ENCODE measurements at regions not wholly inside any gene's neighbourhood (a gene's known extent, or its start where the extent isn't known, plus 50 kb on each side); places are given as distances from the start of the nearest gene placed in this dataset.

DNA sequence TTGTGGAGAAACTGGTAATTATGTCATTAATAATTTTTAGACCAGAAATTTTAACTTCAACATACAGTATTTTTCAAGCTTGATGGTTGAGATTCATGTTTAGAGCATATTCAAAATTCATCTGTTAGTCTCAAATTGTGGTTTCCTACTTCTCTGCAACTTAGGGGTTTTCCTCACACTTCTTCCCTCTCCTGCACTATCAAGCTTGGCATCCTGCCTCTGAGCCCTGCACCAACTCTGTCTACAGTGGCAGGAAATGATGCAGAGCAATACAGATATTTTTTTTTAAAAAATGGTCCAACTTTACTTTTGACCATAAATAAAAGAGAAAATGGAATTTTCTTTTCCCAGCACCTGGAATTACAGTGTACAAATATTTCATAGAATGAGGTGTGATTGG is 247.3 kb downstream of the NUP35 start:
- Histone ChIP-seq H3K27me3 (ENCODE audit: insufficient read depth, low read length) (no peaks in the 10 kb centered on the region), H3K27ac (ENCODE audit: low read depth, low read length) (no peak overlapping the region), H3K4me3 (ENCODE audit: insufficient read depth, low read length) (no peak overlapping the region), H2AFZ (ENCODE audit: low read length) (no peak overlapping the region), H3K4me2 (ENCODE audit: insufficient read depth, low read length) (no peak overlapping the region), H3K36me3 (ENCODE audit: insufficient read depth, low read length) (no peaks in the 10 kb centered on the region), H3K79me2 (ENCODE audit: insufficient read depth, low read length) (no peaks in the 10 kb centered on the region), H3K4me1 (ENCODE audit: insufficient read depth, low read length) (no peaks in the 10 kb centered on the region), H3K9me3 (ENCODE audit: low read depth, low read length) (no peaks in the 10 kb centered on the region), H4K20me1 (ENCODE audit: insufficient read depth, low read length) (no peaks in the 10 kb centered on the region)
- TF ChIP-seq, protein P1, sequence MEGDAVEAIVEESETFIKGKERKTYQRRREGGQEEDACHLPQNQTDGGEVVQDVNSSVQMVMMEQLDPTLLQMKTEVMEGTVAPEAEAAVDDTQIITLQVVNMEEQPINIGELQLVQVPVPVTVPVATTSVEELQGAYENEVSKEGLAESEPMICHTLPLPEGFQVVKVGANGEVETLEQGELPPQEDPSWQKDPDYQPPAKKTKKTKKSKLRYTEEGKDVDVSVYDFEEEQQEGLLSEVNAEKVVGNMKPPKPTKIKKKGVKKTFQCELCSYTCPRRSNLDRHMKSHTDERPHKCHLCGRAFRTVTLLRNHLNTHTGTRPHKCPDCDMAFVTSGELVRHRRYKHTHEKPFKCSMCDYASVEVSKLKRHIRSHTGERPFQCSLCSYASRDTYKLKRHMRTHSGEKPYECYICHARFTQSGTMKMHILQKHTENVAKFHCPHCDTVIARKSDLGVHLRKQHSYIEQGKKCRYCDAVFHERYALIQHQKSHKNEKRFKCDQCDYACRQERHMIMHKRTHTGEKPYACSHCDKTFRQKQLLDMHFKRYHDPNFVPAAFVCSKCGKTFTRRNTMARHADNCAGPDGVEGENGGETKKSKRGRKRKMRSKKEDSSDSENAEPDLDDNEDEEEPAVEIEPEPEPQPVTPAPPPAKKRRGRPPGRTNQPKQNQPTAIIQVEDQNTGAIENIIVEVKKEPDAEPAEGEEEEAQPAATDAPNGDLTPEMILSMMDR (IDR thresholded peaks at IDR 0.05; ENCODE audit: extremely low read depth, low read depth, low read length) = no peak
- DNase-seq (ENCODE audit: insufficient read length, low spot score, missing footprints) = no peak

DNA sequence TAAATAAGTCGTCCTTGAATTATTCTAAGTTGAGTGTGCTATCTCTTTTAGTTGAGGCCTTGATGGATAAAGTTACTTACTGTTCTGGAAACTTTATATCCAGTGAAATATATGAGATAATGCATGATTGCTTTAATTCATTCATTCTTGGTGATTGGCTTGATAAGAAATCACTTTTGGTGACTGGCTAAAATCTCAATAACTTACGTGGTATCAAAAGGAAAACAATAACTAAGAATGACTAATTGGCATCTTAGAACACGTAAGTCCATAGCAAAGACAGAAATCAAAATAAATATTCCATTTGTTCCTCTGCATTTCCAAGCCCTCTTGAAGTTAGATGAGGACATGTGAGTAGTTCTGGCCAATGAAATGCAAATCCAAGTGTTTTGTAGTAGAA is 251.6 kb downstream of the NUP35 start:
- Histone ChIP-seq H4K20me1 (ENCODE audit: insufficient read depth, low read length) (no peaks in the 10 kb centered on the region), H3K4me3 (ENCODE audit: insufficient read depth, low read length) (no peak overlapping the region), H3K79me2 (ENCODE audit: insufficient read depth, low read length) (no peaks in the 10 kb centered on the region), H2AFZ (ENCODE audit: low read length) (no peak overlapping the region), H3K27ac (ENCODE audit: low read depth, low read length) (no peak overlapping the region), H3K27me3 (ENCODE audit: insufficient read depth, low read length) (no peaks in the 10 kb centered on the region), H3K4me1 (ENCODE audit: insufficient read depth, low read length) (no peaks in the 10 kb centered on the region), H3K4me2 (ENCODE audit: insufficient read depth, low read length) (no peak overlapping the region), H3K9me3 (ENCODE audit: low read depth, low read length) (no peaks in the 10 kb centered on the region), H3K36me3 (ENCODE audit: insufficient read depth, low read length) (no peaks in the 10 kb centered on the region)
- TF ChIP-seq, protein P1 (IDR thresholded peaks at IDR 0.05; ENCODE audit: extremely low read depth, low read depth, low read length) = no peak
- no peak for DNase-seq (ENCODE audit: insufficient read length, low spot score, missing footprints)

DNA sequence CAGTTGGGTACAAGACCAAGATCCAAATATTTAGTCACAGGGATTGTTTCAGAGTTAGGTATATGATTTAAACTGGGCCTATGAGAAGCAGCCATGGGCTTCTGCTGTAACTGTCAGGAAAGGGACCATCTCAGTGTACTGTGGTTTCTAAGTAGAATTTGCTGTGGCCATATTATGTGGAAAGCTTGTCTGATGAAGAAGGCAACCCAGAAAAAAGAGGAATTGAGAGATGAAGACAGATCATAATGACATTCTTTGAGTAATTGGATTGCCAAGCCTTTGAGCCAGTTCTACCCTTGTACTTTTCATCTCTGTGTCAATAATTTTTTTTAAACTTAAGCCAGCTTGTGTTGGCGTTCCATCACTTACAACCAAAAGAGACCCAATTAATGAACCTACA is 259.6 kb downstream of the NUP35 start:
- TF ChIP-seq, protein P1 (IDR thresholded peaks at IDR 0.05; ENCODE audit: extremely low read depth, low read depth, low read length) = no peak
- Histone ChIP-seq H3K36me3 (ENCODE audit: insufficient read depth, low read length) (no peaks in the 10 kb centered on the region), H2AFZ (ENCODE audit: low read length) (no peak overlapping the region)

DNA sequence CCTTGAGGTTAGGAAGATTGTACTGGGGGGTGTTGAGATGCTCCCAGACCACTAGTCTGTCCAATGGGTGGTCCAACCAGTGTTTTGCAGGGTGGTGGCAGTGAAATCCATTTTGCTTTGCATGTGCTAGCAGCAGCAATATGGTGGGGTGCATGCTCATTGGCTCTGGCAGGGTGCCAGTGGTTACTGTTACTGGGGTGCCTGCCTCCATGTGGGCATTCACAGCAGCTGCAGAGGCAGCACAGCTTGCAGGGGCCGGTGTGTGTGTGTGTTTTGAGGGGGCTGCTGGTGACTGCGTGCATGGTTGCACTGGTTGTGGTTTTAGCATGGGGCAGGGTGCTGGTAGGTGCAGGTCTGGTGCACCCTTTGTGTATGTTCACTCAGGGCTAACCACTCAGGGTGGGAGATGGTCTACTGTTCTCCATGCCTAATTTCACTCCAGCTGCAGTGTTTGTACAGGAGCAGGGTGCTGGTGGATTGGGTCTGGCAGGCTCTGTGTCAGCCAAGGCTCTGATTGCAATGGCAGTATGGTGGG is 265.4 kb downstream of the NUP35 start:
- H3K79me2 ChIP-seq (ENCODE audit: insufficient read depth, low read length) = no peaks in the 10 kb centered on the region
- H3K4me2 ChIP-seq (ENCODE audit: insufficient read depth, low read length) = no peak overlapping the region
- no peaks in the 10 kb centered on the region for H3K4me1 ChIP-seq (ENCODE audit: insufficient read depth, low read length)
- no peak for DNase-seq (ENCODE audit: insufficient read length, low spot score, missing footprints)
- H4K20me1 ChIP-seq (ENCODE audit: insufficient read depth, low read length) = no peaks in the 10 kb centered on the region
- H3K27ac ChIP-seq (ENCODE audit: low read depth, low read length) = no peak overlapping the region
- no peak overlapping the region for H2AFZ ChIP-seq (ENCODE audit: low read length)
- no peak overlapping the region for H3K4me3 ChIP-seq (ENCODE audit: insufficient read depth, low read length)
- no peaks in the 10 kb centered on the region for H3K27me3 ChIP-seq (ENCODE audit: insufficient read depth, low read length)
- no peaks in the 10 kb centered on the region for H3K36me3 ChIP-seq (ENCODE audit: insufficient read depth, low read length)
- H3K9me3 ChIP-seq (ENCODE audit: low read depth, low read length) = peaks cover 2% of the 10 kb centered on the region
- TF ChIP-seq, protein P1 (IDR thresholded peaks at IDR 0.05; ENCODE audit: extremely low read depth, low read depth, low read length) = no peak

More for the DNA sequence above, 259.6 kb downstream of the NUP35 start:
- Histone ChIP-seq H3K4me2 (ENCODE audit: insufficient read depth, low read length) (no peak overlapping the region), H3K9me3 (ENCODE audit: low read depth, low read length) (no peaks in the 10 kb centered on the region), H3K27ac (ENCODE audit: low read depth, low read length) (no peak overlapping the region), H3K4me1 (ENCODE audit: insufficient read depth, low read length) (no peaks in the 10 kb centered on the region), H3K4me3 (ENCODE audit: insufficient read depth, low read length) (no peak overlapping the region), H3K79me2 (ENCODE audit: insufficient read depth, low read length) (no peaks in the 10 kb centered on the region), H4K20me1 (ENCODE audit: insufficient read depth, low read length) (no peaks in the 10 kb centered on the region), H3K27me3 (ENCODE audit: insufficient read depth, low read length) (no peaks in the 10 kb centered on the region)
- DNase-seq (ENCODE audit: insufficient read length, low spot score, missing footprints) = no peak

Data from osteoblast (primary cell).